ENCODE measurements at regions not wholly inside any gene's neighbourhood (a gene's known extent, or its start where the extent isn't known, plus 50 kb on each side); places are given as distances from the start of the nearest gene placed in this dataset.

GRCh38 chr3:55329849-55330248 is 157.3 kb downstream of the WNT5A start:
- no peak for TF ChIP-seq CTCF (IDR thresholded peaks at IDR 0.05; ENCODE audit: borderline replicate concordance, extremely low read depth, low read length, poor library complexity, severe bottlenecking)
- no peak for TF ChIP-seq EZH2 (IDR thresholded peaks at IDR 0.05; ENCODE audit: borderline replicate concordance, low read depth, low read length, severe bottlenecking)

Data from DND-41 (cell line).